Stimulated activated naive CD8-positive, alpha-beta T cell treated with anti-CD3 and anti-CD28 coated beads, Interleukin-15, amount 100 ng/mL, for 72 hours (primary cell): ENCODE measurements at regions not wholly inside any gene's neighbourhood (a gene's known extent, or its start where the extent isn't known, plus 50 kb on each side); places are given as distances from the start of the nearest gene placed in this dataset.

ENCODE experiments used
- ATAC-seq: fragments of 150-1000 bp; cut with Tn5 transposase; 2 replicates; pipeline ENCODE4 v1.10.0; 2021; ENCODE audit warnings: mild to moderate bottlenecking, moderate library complexity
- DNase-seq, 2 donors: peaks; one replicate each; pipeline ENCODE4 v3.0.0; 2021 to 2022
- H3K27ac Mint-ChIP-seq, 2 donors: one replicate each; pipeline ENCODE4 v1.8.0; 2022; ENCODE audit warnings: mild to moderate bottlenecking in 2 of 2, mixed read lengths in 2 of 2, moderate library complexity in 2 of 2
- H3K27me3 Mint-ChIP-seq: one replicate; pipeline ENCODE4 v1.8.0; 2022; ENCODE audit warnings: mixed read lengths
- H3K4me1 Mint-ChIP-seq: one replicate; pipeline ENCODE4 v1.8.0; 2022; ENCODE audit warnings: mild to moderate bottlenecking, mixed read lengths
- H3K4me3 Mint-ChIP-seq, 2 donors: one replicate each; pipeline ENCODE4 v1.8.0; 2022; ENCODE audit warnings: mild to moderate bottlenecking in 2 of 2, mixed read lengths in 2 of 2, moderate library complexity in 1 of 2
- H3K9me3 Mint-ChIP-seq, 2 donors: one replicate each; pipeline ENCODE4 v1.8.0; 2022; ENCODE audit warnings: mixed read lengths in 2 of 2

- ATAC-seq (no peak), DNase-seq (no peak)
- Mint-ChIP-seq H3K27ac (no peak overlapping the region), H3K27me3 (peaks cover 7% of the 10 kb centered on the region), H3K9me3 (no peaks in the 10 kb centered on the region), H3K4me1 (peaks cover 10% of the 10 kb centered on the region), H3K4me3 (no peak overlapping the region)
Measured at GRCh38 chrX:30967516-30967915, 78.5 kb upstream of the TAB3 start.

- Mint-ChIP-seq H3K9me3 (no peaks in the 10 kb centered on the region), H3K4me1 (no peaks in the 10 kb centered on the region), H3K27ac (no peak overlapping the region), H3K27me3 (peaks cover 7% of the 10 kb centered on the region), H3K4me3 (no peak overlapping the region)
- ATAC-seq = no peak
- DNase-seq = no peak
Measured at GRCh38 chrX:30965767-30966166, 76.7 kb upstream of the TAB3 start.

GRCh38 chrX:30961387-30962174 is 72.5 kb upstream of the TAB3 start:
- Mint-ChIP-seq H3K4me1 (no peaks in the 10 kb centered on the region), H3K4me3 (no peak overlapping the region), H3K27ac (no peak overlapping the region), H3K27me3 (no peaks in the 10 kb centered on the region), H3K9me3 (no peaks in the 10 kb centered on the region)
- no peak for ATAC-seq
- DNase-seq = no peak

GRCh38 chrX:30957753-30958152 is 68.7 kb upstream of the TAB3 start:
- ATAC-seq = no peak
- H3K4me3 Mint-ChIP-seq = no peak overlapping the region
- no peak for DNase-seq
- no peaks in the 10 kb centered on the region for H3K9me3 Mint-ChIP-seq
- no peak overlapping the region for H3K27ac Mint-ChIP-seq
- no peaks in the 10 kb centered on the region for H3K27me3 Mint-ChIP-seq
- no peaks in the 10 kb centered on the region for H3K4me1 Mint-ChIP-seq

- Mint-ChIP-seq H3K27me3 (no peaks in the 10 kb centered on the region), H3K4me1 (no peaks in the 10 kb centered on the region), H3K27ac (no peak overlapping the region), H3K9me3 (no peaks in the 10 kb centered on the region), H3K4me3 (no peak overlapping the region)
- ATAC-seq = no peak
- DNase-seq = no peak
Measured at GRCh38 chrX:30955687-30956086, 66.6 kb upstream of the TAB3 start.

- Mint-ChIP-seq H3K27ac (no peak overlapping the region), H3K4me1 (no peaks in the 10 kb centered on the region), H3K4me3 (no peak overlapping the region), H3K9me3 (no peaks in the 10 kb centered on the region), H3K27me3 (no peaks in the 10 kb centered on the region)
- ATAC-seq = no peak
- DNase-seq = no peak
Measured at GRCh38 chrX:30951003-30951402, 61.9 kb upstream of the TAB3 start.

- no peak overlapping the region for H3K4me3 Mint-ChIP-seq
- ATAC-seq (no peak), DNase-seq (no peak)
- H3K27me3 Mint-ChIP-seq = no peaks in the 10 kb centered on the region
- H3K4me1 Mint-ChIP-seq = no peaks in the 10 kb centered on the region
- no peak overlapping the region for H3K27ac Mint-ChIP-seq
- no peaks in the 10 kb centered on the region for H3K9me3 Mint-ChIP-seq
Measured at GRCh38 chrX:30950391-30950790, 61.3 kb upstream of the TAB3 start.

- Mint-ChIP-seq H3K4me3 (no peak overlapping the region), H3K9me3 (no peaks in the 10 kb centered on the region), H3K27me3 (no peaks in the 10 kb centered on the region), H3K4me1 (no peaks in the 10 kb centered on the region), H3K27ac (peak overlapping the region in 1 of 2 donors; percentile 52)
- ATAC-seq = no peak
- no peak for DNase-seq
Measured at GRCh38 chrX:30949554-30949953, 60.5 kb upstream of the TAB3 start.

DNA sequence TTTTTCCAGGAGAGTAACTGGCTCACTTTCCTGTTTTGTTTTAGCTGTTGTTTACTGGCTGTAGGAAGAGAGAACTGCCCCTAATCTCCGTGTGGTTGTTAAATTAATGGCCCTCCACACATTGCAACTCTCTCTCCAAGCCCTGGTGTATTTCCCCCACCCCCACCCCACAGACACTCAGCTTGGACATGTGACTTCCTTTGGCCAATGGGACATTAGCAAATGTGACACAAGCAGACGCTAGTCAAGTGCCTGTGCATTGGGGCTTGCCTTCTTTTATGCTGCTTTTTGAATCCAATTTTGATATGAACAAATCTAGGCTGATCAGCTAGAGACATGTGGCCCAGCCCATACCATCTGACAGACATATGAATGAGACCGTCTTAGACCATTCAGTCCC is 59.6 kb upstream of the TAB3 start:
- Mint-ChIP-seq H3K9me3 (no peaks in the 10 kb centered on the region), H3K4me1 (no peaks in the 10 kb centered on the region), H3K27ac (no peak overlapping the region), H3K27me3 (no peaks in the 10 kb centered on the region), H3K4me3 (no peak overlapping the region)
- no peak for DNase-seq
- ATAC-seq = no peak

DNA sequence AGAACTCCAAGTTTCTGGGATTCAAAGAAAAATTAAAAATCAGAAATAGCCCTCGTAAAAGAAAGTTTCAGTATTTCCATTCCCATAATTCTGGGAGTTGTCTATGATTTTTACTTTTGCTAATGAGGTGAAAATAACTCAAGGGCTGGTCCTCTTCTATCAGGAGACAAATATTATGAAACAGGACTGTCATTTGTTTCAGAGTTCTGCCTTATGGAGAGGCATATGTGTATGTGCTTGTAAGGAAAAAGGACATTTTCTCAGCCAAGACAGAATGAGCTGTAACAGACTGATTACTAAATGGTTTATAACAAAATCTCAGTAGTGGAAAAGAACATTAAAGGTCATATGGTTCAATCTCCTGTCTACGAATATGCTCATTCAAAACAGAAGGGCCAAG is 59.0 kb upstream of the TAB3 start:
- ATAC-seq (no peak), DNase-seq (no peak)
- no peaks in the 10 kb centered on the region for H3K4me1 Mint-ChIP-seq
- no peaks in the 10 kb centered on the region for H3K27me3 Mint-ChIP-seq
- H3K27ac Mint-ChIP-seq = no peak overlapping the region
- no peak overlapping the region for H3K4me3 Mint-ChIP-seq
- H3K9me3 Mint-ChIP-seq = no peaks in the 10 kb centered on the region

DNA sequence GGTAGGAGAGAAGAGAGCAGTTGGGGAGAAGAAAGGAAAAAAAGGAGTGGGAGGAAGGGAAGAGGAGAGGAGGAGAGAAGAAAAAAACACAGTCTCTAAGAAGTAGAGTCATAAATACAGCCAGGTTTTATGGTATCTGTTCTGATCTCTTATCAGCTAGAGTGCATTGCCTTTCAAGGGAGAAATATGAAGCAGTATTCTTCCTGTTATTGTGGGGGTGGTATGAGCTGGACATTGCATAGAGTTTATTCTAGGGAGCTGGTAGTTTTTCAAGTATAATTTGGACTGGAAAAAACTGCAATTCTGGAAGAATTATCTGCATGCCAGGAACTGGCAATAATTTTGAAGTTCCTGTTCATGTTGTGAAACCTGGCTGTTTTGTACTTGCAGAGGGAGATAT is 54.9 kb upstream of the TAB3 start:
- no peak for ATAC-seq
- Mint-ChIP-seq H3K9me3 (no peaks in the 10 kb centered on the region), H3K27me3 (no peaks in the 10 kb centered on the region), H3K4me3 (no peak overlapping the region), H3K4me1 (no peaks in the 10 kb centered on the region), H3K27ac (no peak overlapping the region)
- no peak for DNase-seq

- no peaks in the 10 kb centered on the region for H3K9me3 Mint-ChIP-seq
- H3K27me3 Mint-ChIP-seq = no peaks in the 10 kb centered on the region
- H3K4me1 Mint-ChIP-seq = no peaks in the 10 kb centered on the region
- ATAC-seq (no peak), DNase-seq (no peak)
- no peak overlapping the region for H3K4me3 Mint-ChIP-seq
- no peak overlapping the region for H3K27ac Mint-ChIP-seq
Measured at GRCh38 chrX:30941898-30942297, 52.8 kb upstream of the TAB3 start.

DNA sequence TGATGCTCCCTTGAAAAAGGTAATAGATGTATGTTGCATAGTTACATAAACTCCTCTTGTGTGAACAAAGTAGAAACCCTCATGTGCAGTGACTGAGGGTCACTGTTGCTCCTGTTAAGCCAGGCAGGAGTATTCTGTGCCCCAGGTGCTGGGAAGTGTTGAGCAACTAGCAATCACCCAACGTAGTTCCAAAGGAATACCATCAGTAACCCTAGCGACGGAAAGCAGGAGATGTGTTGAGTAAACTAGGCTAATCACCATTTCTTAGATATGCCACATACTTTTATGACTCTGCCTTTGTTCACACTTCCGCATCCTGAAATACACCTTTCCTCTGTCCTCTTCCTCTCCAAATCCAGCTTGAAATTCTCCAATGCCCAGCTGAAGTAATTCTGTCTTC is 50.9 kb upstream of the TAB3 start:
- H3K27ac Mint-ChIP-seq = no peak overlapping the region

More for the DNA sequence above, 50.9 kb upstream of the TAB3 start:
- no peak for DNase-seq
- Mint-ChIP-seq H3K27me3 (no peaks in the 10 kb centered on the region), H3K9me3 (no peaks in the 10 kb centered on the region), H3K4me1 (no peaks in the 10 kb centered on the region), H3K4me3 (no peak overlapping the region)
- no peak for ATAC-seq
